HepG2 (cell line): ENCODE measurements at regions not wholly inside any gene's neighbourhood (a gene's known extent, or its start where the extent isn't known, plus 50 kb on each side); places are given as distances from the start of the nearest gene placed in this dataset.

Source experiments
- ATAC-seq: fragments of 200-7000 bp; cut with Tn5 transposase; 3 replicates; pipeline ENCODE4 v1.9.1; 2020; ENCODE audit warnings: mild to moderate bottlenecking, moderate library complexity
- BruUV-seq: library from RNA; stranded (reverse); fragments of 400-500 nt; replicated peaks from 2 replicates; lab custom pipeline; 2021; lab: Mats Ljungman, UMichigan
- CTCF ChIA-PET: fragments of 300-600 bp; formaldehyde crosslinking; extraction: SDS; loops from one replicate; lab custom pipeline; 2021; ENCODE audit warnings: low total read pairs, inconsistent platforms, low intra/inter-chr PET ratio; lab: Yijun Ruan, JAX
- POLR2A ChIA-PET: fragments of 350-600 bp; sonication (Branson Sonifier 250); formaldehyde crosslinking; loops from one replicate; lab custom pipeline; 2020; ENCODE audit warnings: antibody characterized with exemption, inconsistent platforms; lab: Yijun Ruan, JAX
- DNase-seq: peaks from one replicate; pipeline ENCODE4 v3.0.0-alpha.2; 2015; ENCODE audit warnings: low spot score
- FAIRE-seq: peaks from 3 replicates; lab custom pipeline; 2011; peaks lifted over from hg19 to GRCh38; lab: Jason Lieb, UNC
- H2AFZ ChIP-seq: one replicate; pipeline ENCODE4 v1.6.1; 2011; ENCODE audit warnings: low read length, inconsistent platforms
- H3K27ac ChIP-seq: fragments of 300-600 bp; 3 replicates; pipeline ENCODE4 v1.8.0; 2011; ENCODE audit warnings: mixed run types, mild to moderate bottlenecking, mixed read lengths, low read length, inconsistent platforms; ENCODE audit not compliant: insufficient read depth; ENCODE audit errors: extremely low read length
- H3K27me3 ChIP-seq, 2 experiments: fragments of 200-600 bp in 1 of 2; 2 replicates in 1 of 2; 3 replicates in 1 of 2; pipeline versions ENCODE4 v1.6.0 to v1.8.0; 2011; ENCODE audit warnings: low read length in 2 of 2, mild to moderate bottlenecking in 2 of 2, moderate library complexity in 2 of 2, inconsistent platforms in 1 of 2; ENCODE audit not compliant: insufficient read depth in 2 of 2, control insufficient read depth in 1 of 2
- H3K36me3 ChIP-seq, 2 experiments: fragments of 200-600 bp in 1 of 2; replicated peaks in 1 of 2; 2 replicates in 1 of 2; 3 replicates in 1 of 2; pipeline versions ENCODE4 v1.5.1 to v1.8.0; 2011; ENCODE audit warnings: low read length in 2 of 2, inconsistent platforms in 1 of 2; ENCODE audit not compliant: insufficient read depth in 2 of 2, control insufficient read depth in 1 of 2
- H3K4me1 ChIP-seq: 2 replicates; pipeline ENCODE4 v1.5.1; 2012; ENCODE audit warnings: low read length, inconsistent platforms; ENCODE audit not compliant: insufficient read depth
- H3K4me2 ChIP-seq: 2 replicates; pipeline ENCODE4 v1.6.0; 2011; ENCODE audit warnings: low read depth, low read length, inconsistent platforms
- H3K4me3 ChIP-seq, 3 experiments: fragments of 200-600 bp in 1 of 3; sonication (generic), shearing (Covaris generic) in 1 of 3; replicated peaks in 1 of 3; 2 replicates each; pipeline ENCODE4 v1.5.1; 2011 to 2016; ENCODE audit warnings: low read length in 3 of 3, inconsistent platforms in 2 of 3, low read depth in 2 of 3, mild to moderate bottlenecking in 2 of 3, control low read depth in 1 of 3, mixed read lengths in 1 of 3; ENCODE audit not compliant: insufficient read depth in 1 of 3
- H3K79me2 ChIP-seq: one replicate; pipeline ENCODE4 v1.6.1; 2011; ENCODE audit warnings: low read length, inconsistent platforms; ENCODE audit not compliant: insufficient read depth
- H3K9ac ChIP-seq: 2 replicates; pipeline ENCODE4 v1.6.0; 2011; ENCODE audit warnings: mild to moderate bottlenecking, low read depth, low read length, inconsistent platforms; ENCODE audit not compliant: insufficient read depth
- H3K9me3 ChIP-seq: 2 replicates; pipeline ENCODE4 v1.5.1; 2012; ENCODE audit warnings: mild to moderate bottlenecking, low read length
- H4K20me1 ChIP-seq: 2 replicates; pipeline ENCODE4 v1.6.0; 2011; ENCODE audit warnings: inconsistent platforms, mild to moderate bottlenecking, low read length, moderate library complexity; ENCODE audit not compliant: insufficient read depth
- CEBPB ChIP-seq: IDR thresholded peaks from 2 replicates; pipeline ENCODE4 v1.6.1; 2011; ENCODE audit warnings: low read depth, low read length, improper control_type of control experiment, borderline replicate concordance
- DDIT3 ChIP-seq: sonication (generic); formaldehyde crosslinking; IDR thresholded peaks from 2 replicates; pipeline ENCODE4 v1.4.0; 2020; ENCODE audit warnings: mild to moderate bottlenecking, missing genetic modification reagents
- DMAP1 ChIP-seq: IDR thresholded peaks from 2 replicates; pipeline ENCODE4 v1.6.1; 2016
- DPF2 ChIP-seq: sonication (generic); formaldehyde crosslinking; IDR thresholded peaks from 2 replicates; pipeline ENCODE4 v1.4.0; 2020; ENCODE audit warnings: mild to moderate bottlenecking, low read depth, missing genetic modification reagents, borderline replicate concordance
- JUN ChIP-seq: sonication (generic); formaldehyde crosslinking; IDR thresholded peaks from 2 replicates; pipeline ENCODE4 v1.4.0; 2020; ENCODE audit warnings: mild to moderate bottlenecking, missing genetic modification reagents
- KDM2A ChIP-seq: sonication (generic); formaldehyde crosslinking; IDR thresholded peaks from 2 replicates; pipeline ENCODE4 v1.4.0; 2020; ENCODE audit warnings: low read depth, missing genetic modification reagents, borderline replicate concordance
- SMYD3 ChIP-seq: sonication (generic); formaldehyde crosslinking; IDR thresholded peaks from 2 replicates; pipeline ENCODE4 v1.8.1; 2023; ENCODE audit warnings: mild to moderate bottlenecking, missing genetic modification reagents
- STAT6 ChIP-seq: sonication (generic); formaldehyde crosslinking; IDR thresholded peaks from 2 replicates; pipeline ENCODE4 v1.4.0; 2020; ENCODE audit warnings: missing genetic modification reagents, mild to moderate bottlenecking, borderline replicate concordance
- TFDP2 ChIP-seq: sonication (generic); formaldehyde crosslinking; IDR thresholded peaks from 2 replicates; pipeline ENCODE4 v1.4.0; 2020; ENCODE audit warnings: missing genetic modification reagents
- TRIM24 ChIP-seq: sonication (generic); formaldehyde crosslinking; IDR thresholded peaks from 2 replicates; pipeline ENCODE4 v1.8.0; 2022; ENCODE audit warnings: mild to moderate bottlenecking, missing genetic modification reagents
- ZNF207 ChIP-seq: fragments of 450-650 bp; IDR thresholded peaks from 2 replicates; pipeline ENCODE4 v1.6.1; 2016; ENCODE audit warnings: antibody characterized with exemption, borderline replicate concordance
- ZNF44 ChIP-seq: sonication (generic); formaldehyde crosslinking; IDR thresholded peaks from 2 replicates; pipeline ENCODE4 v1.5.1; 2020; ENCODE audit warnings: mild to moderate bottlenecking, missing genetic modification reagents
- ZNF552 ChIP-seq: sonication (generic); formaldehyde crosslinking; IDR thresholded peaks from 2 replicates; pipeline ENCODE4 v1.9.0; 2022; ENCODE audit warnings: missing genetic modification reagents, mild to moderate bottlenecking, borderline replicate concordance
- ZNF772 ChIP-seq: sonication (generic); formaldehyde crosslinking; IDR thresholded peaks from 2 replicates; pipeline ENCODE4 v1.5.0; 2020; ENCODE audit warnings: mild to moderate bottlenecking, missing genetic modification reagents
- WGBS: methylation state at CpG from one replicate; pipeline ENCODE4 v1.1.6; 2017; ENCODE audit warnings: low lambda C conversion rate; 5-methylcytosine and 5-hydroxymethylcytosine counted together
- in situ Hi-C: cut with HindIII; loops from 2 replicates; pipeline ENCODE4 v1.10.0; 2017; ENCODE audit warnings: low pct_unique_long_range_greater_than_20kb; ENCODE audit not compliant: extremely low pct_ligation_motif_present
- intact Hi-C: fragments of 100-400 bp; cut with micrococcal nuclease; formaldehyde crosslinking; loops from one replicate; pipeline ENCODE4 v1.10.0; 2022; ENCODE audit not compliant: unreplicated experiment
- TF ChIP-seq, protein P1 (sequence below): fragments of 450-650 bp; IDR thresholded peaks from 2 replicates; pipeline ENCODE4 v1.6.1; 2016

GRCh38 chr3:152626226-152626625, 208.7 kb upstream of the P2RY1 start:
- H4K20me1 ChIP-seq = no peaks in the 10 kb centered on the region
- H3K4me3 ChIP-seq = no peak overlapping the region
- in situ Hi-C loops (no loop called here), intact Hi-C loops (no loop called here)
- ChIA-PET CTCF (no interaction called here), POLR2A (no interaction called here)
- WGBS = 39% methylated on average over 4 of the region's 4 CpGs
- FAIRE-seq (no peak), ATAC-seq (no peak), DNase-seq (no peak)
- no peaks in the 10 kb centered on the region for H3K4me1 ChIP-seq
- no peaks in the 10 kb centered on the region for H3K79me2 ChIP-seq
- H3K27ac ChIP-seq = no peak overlapping the region
- no peaks in the 10 kb centered on the region for H3K9me3 ChIP-seq
- H3K36me3 ChIP-seq = no peaks in the 10 kb centered on the region
- no peak overlapping the region for H2AFZ ChIP-seq
- no peak overlapping the region for H3K4me2 ChIP-seq
- no TSS peak for BruUV-seq
- no peak overlapping the region for H3K9ac ChIP-seq
- no peaks in the 10 kb centered on the region for H3K27me3 ChIP-seq
- TF ChIP-seq DMAP1 = no peak
- TF ChIP-seq, protein P1, sequence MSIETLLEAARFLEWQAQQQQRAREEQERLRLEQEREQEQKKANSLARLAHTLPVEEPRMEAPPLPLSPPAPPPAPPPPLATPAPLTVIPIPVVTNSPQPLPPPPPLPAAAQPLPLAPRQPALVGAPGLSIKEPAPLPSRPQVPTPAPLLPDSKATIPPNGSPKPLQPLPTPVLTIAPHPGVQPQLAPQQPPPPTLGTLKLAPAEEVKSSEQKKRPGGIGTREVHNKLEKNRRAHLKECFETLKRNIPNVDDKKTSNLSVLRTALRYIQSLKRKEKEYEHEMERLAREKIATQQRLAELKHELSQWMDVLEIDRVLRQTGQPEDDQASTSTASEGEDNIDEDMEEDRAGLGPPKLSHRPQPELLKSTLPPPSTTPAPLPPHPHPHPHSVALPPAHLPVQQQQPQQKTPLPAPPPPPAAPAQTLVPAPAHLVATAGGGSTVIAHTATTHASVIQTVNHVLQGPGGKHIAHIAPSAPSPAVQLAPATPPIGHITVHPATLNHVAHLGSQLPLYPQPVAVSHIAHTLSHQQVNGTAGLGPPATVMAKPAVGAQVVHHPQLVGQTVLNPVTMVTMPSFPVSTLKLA = no peak
- peak; percentile 74 for TF ChIP-seq CEBPB
- TF ChIP-seq ZNF207 = no peak

DNA sequence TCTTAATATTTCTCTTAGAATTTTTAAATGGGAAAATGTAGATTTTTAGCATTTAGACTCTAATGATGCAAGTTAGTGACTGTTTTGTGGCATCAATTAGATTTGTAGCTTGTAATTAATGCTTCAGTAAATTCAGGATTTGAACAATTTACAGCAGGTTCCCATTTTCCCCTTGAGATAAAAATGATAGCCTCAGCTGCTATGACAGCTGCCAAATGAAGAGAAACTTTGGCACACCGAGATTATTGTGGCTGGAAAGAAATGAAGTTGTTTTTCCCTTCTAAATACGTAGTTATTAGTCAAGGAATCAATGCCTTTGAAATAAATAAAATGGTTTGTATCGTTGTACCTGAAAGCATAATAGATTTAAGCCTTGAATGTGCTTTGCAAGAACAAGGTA, 206.4 kb upstream of the P2RY1 start:
- ATAC-seq (no peak), DNase-seq (no peak), FAIRE-seq (no peak)
- intact Hi-C loops = no loop called here
- ChIA-PET CTCF (no interaction called here), POLR2A (no interaction called here)
- 3% methylated on average over 3 of the region's 3 CpGs for WGBS
- Histone ChIP-seq H3K4me1 (no peaks in the 10 kb centered on the region), H4K20me1 (no peaks in the 10 kb centered on the region), H3K4me3 (no peak overlapping the region), H3K9me3 (no peaks in the 10 kb centered on the region), H3K79me2 (no peaks in the 10 kb centered on the region), H3K9ac (no peak overlapping the region), H2AFZ (no peak overlapping the region), H3K4me2 (no peak overlapping the region), H3K27me3 (no peaks in the 10 kb centered on the region), H3K27ac (no peak overlapping the region), H3K36me3 (no peaks in the 10 kb centered on the region)
- in situ Hi-C loops = no loop called here
- BruUV-seq = no TSS peak
- no peak for TF ChIP-seq DDIT3
- no peak for TF ChIP-seq ZNF552
- no peak for TF ChIP-seq ZNF44 (CRISPR knock-in tag)
- no peak for TF ChIP-seq JUN (CRISPR knock-in tag)
- TF ChIP-seq TRIM24 (CRISPR knock-in tag) = no peak
- no peak for TF ChIP-seq STAT6 (CRISPR knock-in tag)
- no peak for TF ChIP-seq DPF2
- TF ChIP-seq SMYD3 = no peak
- no peak for TF ChIP-seq ZNF772
- TF ChIP-seq KDM2A (CRISPR knock-in tag) = no peak
- TF ChIP-seq TFDP2 (CRISPR knock-in tag) = no peak
